H1 (cell line): ENCODE measurements at regions not wholly inside any gene's neighbourhood (a gene's known extent, or its start where the extent isn't known, plus 50 kb on each side); places are given as distances from the start of the nearest gene placed in this dataset.

ENCODE experiments used
- CTCF ChIA-PET: fragments of 300-600 bp; sonication (Branson Sonifier 250); formaldehyde crosslinking; loops from one replicate; lab custom pipeline; 2021; ENCODE audit not compliant: partially characterized antibody; lab: Charles Lee
- POLR2A ChIA-PET: fragments of 300-600 bp; sonication (Branson Sonifier 250); formaldehyde crosslinking; loops from one replicate; lab custom pipeline; 2021; ENCODE audit warnings: inconsistent platforms; ENCODE audit not compliant: partially characterized antibody; lab: Charles Lee
- DNase-seq, 2 experiments: peaks; one replicate each; pipeline versions ENCODE4 v3.0.0 to v3.0.0-alpha.2; 2010 to 2022; ENCODE audit warnings: low spot score in 2 of 2, low read depth in 1 of 2, mixed read lengths in 1 of 2
- FAIRE-seq: peaks from 2 replicates; lab custom pipeline; 2011; peaks lifted over from hg19 to GRCh38; lab: Jason Lieb, UNC
- H2AFZ ChIP-seq: 2 replicates; pipeline ENCODE4 v1.8.1; 2012; ENCODE audit warnings: low read length, inconsistent platforms
- H2AK5ac ChIP-seq: 2 replicates; pipeline ENCODE4 v1.6.1; 2013; ENCODE audit warnings: low read depth, low read length
- H2BK120ac ChIP-seq: replicated peaks from 2 replicates; pipeline ENCODE3; 2013; ENCODE audit warnings: low read depth, low read length, inconsistent platforms
- H2BK12ac ChIP-seq: 2 replicates; pipeline ENCODE4 v1.6.1; 2013; ENCODE audit warnings: low read depth, low read length
- H2BK15ac ChIP-seq: 2 replicates; pipeline ENCODE4 v1.6.1; 2013; ENCODE audit warnings: low read length
- H2BK20ac ChIP-seq: 2 replicates; pipeline ENCODE4 v1.6.1; 2013; ENCODE audit warnings: low read length
- H2BK5ac ChIP-seq: 2 replicates; pipeline ENCODE4 v1.6.1; 2013; ENCODE audit warnings: low read depth, low read length
- H3K14ac ChIP-seq: 2 replicates; pipeline ENCODE4 v1.6.1; 2013; ENCODE audit warnings: inconsistent platforms; ENCODE audit not compliant: insufficient read length
- H3K18ac ChIP-seq: 2 replicates; pipeline ENCODE4 v1.6.1; 2013; ENCODE audit warnings: low read length; ENCODE audit errors: extremely low read depth
- H3K23ac ChIP-seq: 2 replicates; pipeline ENCODE4 v1.6.1; 2013; ENCODE audit warnings: inconsistent platforms; ENCODE audit not compliant: insufficient read length
- H3K23me2 ChIP-seq: 2 replicates; pipeline ENCODE4 v1.6.1; 2013; ENCODE audit warnings: low read depth, low read length
- H3K27ac ChIP-seq: 2 replicates; pipeline ENCODE4 v1.6.1; 2011; ENCODE audit warnings: low read depth, low read length, inconsistent platforms
- H3K27me3 ChIP-seq, 4 experiments: replicated peaks in 1 of 4; 1 replicate in 1 of 4; 2 replicates in 3 of 4; pipeline versions ENCODE4 v1.6.1 to v1.8.1; 2011 to 2013; ENCODE audit warnings: low read length in 3 of 4, mild to moderate bottlenecking in 3 of 4, inconsistent platforms in 2 of 4, mixed read lengths in 2 of 4, moderate library complexity in 1 of 4; ENCODE audit not compliant: control insufficient read depth in 3 of 4, insufficient read depth in 3 of 4; ENCODE audit errors: extremely low read depth in 1 of 4
- H3K36me3 ChIP-seq, 4 experiments: 2 replicates each; pipeline versions ENCODE4 v1.6.1 to v1.8.1; 2011 to 2013; ENCODE audit warnings: mild to moderate bottlenecking in 4 of 4, low read length in 3 of 4, moderate library complexity in 2 of 4, control low read depth in 1 of 4, inconsistent platforms in 1 of 4; ENCODE audit not compliant: insufficient read depth in 4 of 4, control insufficient read depth in 2 of 4
- H3K4ac ChIP-seq: replicated peaks from 2 replicates; pipeline ENCODE3; 2013; ENCODE audit warnings: low read length, low read depth, mixed read lengths, inconsistent platforms; ENCODE audit not compliant: insufficient read length
- H3K4me1 ChIP-seq, 4 experiments: replicated peaks in 1 of 4; 1 replicate in 1 of 4; 2 replicates in 3 of 4; pipeline versions ENCODE4 v1.6.1 to v1.8.1; 2011 to 2013; ENCODE audit warnings: low read length in 3 of 4, inconsistent platforms in 2 of 4, mixed read lengths in 1 of 4; ENCODE audit not compliant: insufficient read depth in 4 of 4, control insufficient read depth in 3 of 4
- H3K4me2 ChIP-seq, 2 experiments: 2 replicates each; pipeline versions ENCODE4 v1.6.1 to v1.8.1; 2011 to 2013; ENCODE audit warnings: low read depth in 2 of 2, low read length in 2 of 2, control low read depth in 1 of 2, inconsistent platforms in 1 of 2, mild to moderate bottlenecking in 1 of 2; ENCODE audit not compliant: insufficient read depth in 1 of 2
- H3K4me3 ChIP-seq, 4 experiments: fragments of 200-600, 300-600 bp in 1 of 4; sonication (generic), shearing (Covaris generic), sonication (Bioruptor Twin) in 1 of 4; 2 replicates each; pipeline versions ENCODE4 v1.5.1 to v1.8.1; 2011 to 2016; ENCODE audit warnings: low read length in 4 of 4, low read depth in 3 of 4, control low read depth in 2 of 4, inconsistent platforms in 2 of 4, mild to moderate bottlenecking in 2 of 4, mixed read lengths in 1 of 4, moderate library complexity in 1 of 4; ENCODE audit not compliant: insufficient read depth in 2 of 4; ENCODE audit errors: extremely low read depth in 1 of 4
- H3K56ac ChIP-seq: replicated peaks from 2 replicates; pipeline ENCODE3; 2013; ENCODE audit warnings: low read depth, mild to moderate bottlenecking, mixed read lengths, low read length, inconsistent platforms; ENCODE audit not compliant: insufficient read length
- H3K79me1 ChIP-seq: 2 replicates; pipeline ENCODE4 v1.6.1; 2013; ENCODE audit warnings: low read depth, low read length, control low read depth
- H3K79me2 ChIP-seq, 2 experiments: 2 replicates each; pipeline versions ENCODE4 v1.6.1 to v1.8.1; 2012 to 2013; ENCODE audit warnings: low read length in 2 of 2, mild to moderate bottlenecking in 2 of 2, inconsistent platforms in 1 of 2; ENCODE audit not compliant: insufficient read depth in 2 of 2, control insufficient read depth in 1 of 2
- H3K9ac ChIP-seq, 4 experiments: replicated peaks in 1 of 4; 1 replicate in 1 of 4; 2 replicates in 3 of 4; pipeline versions ENCODE4 v1.6.1 to v1.8.1; 2011 to 2013; ENCODE audit warnings: low read depth in 3 of 4, low read length in 3 of 4, control low read depth in 2 of 4, mild to moderate bottlenecking in 2 of 4, moderate library complexity in 2 of 4, inconsistent platforms in 1 of 4; ENCODE audit errors: extremely low read depth in 1 of 4
- H3K9me3 ChIP-seq, 2 experiments: 2 replicates each; pipeline versions ENCODE4 v1.6.1 to v1.8.1; 2012 to 2013; ENCODE audit warnings: mild to moderate bottlenecking in 2 of 2, moderate library complexity in 2 of 2, control low read depth in 1 of 2, inconsistent platforms in 1 of 2, low read depth in 1 of 2, low read length in 1 of 2, mixed read lengths in 1 of 2; ENCODE audit not compliant: insufficient read depth in 2 of 2
- H4K20me1 ChIP-seq, 2 experiments: replicated peaks in 1 of 2; 2 replicates each; pipeline versions ENCODE3 to v1.8.1; 2011 to 2013; ENCODE audit warnings: inconsistent platforms in 2 of 2, low read length in 2 of 2, mild to moderate bottlenecking in 1 of 2; ENCODE audit not compliant: insufficient read depth in 2 of 2, control insufficient read depth in 1 of 2
- H4K5ac ChIP-seq: 2 replicates; pipeline ENCODE4 v1.6.1; 2013; ENCODE audit warnings: low read length, low read depth, mixed read lengths, inconsistent platforms; ENCODE audit not compliant: insufficient read length
- H4K8ac ChIP-seq: 2 replicates; pipeline ENCODE4 v1.8.0; 2013; ENCODE audit warnings: mild to moderate bottlenecking, moderate library complexity, low read length, inconsistent platforms; ENCODE audit not compliant: insufficient read depth; ENCODE audit errors: extremely low read depth
- H4K91ac ChIP-seq: replicated peaks from 2 replicates; pipeline ENCODE3; 2013; ENCODE audit warnings: low read length, mixed read lengths, inconsistent platforms; ENCODE audit not compliant: insufficient read length
- NANOG ChIP-seq: IDR thresholded peaks from 2 replicates; pipeline ENCODE4 v1.6.1; 2011; ENCODE audit warnings: low read length, low read depth, mild to moderate bottlenecking, inconsistent platforms; ENCODE audit not compliant: insufficient read depth, poor library complexity, severe bottlenecking
- RAD21 ChIP-seq, 2 experiments: IDR thresholded peaks in 1 of 2; conservative IDR thresholded peaks in 1 of 2; 2 replicates each; pipeline ENCODE4 v1.6.1; 2011; ENCODE audit warnings: low read depth in 2 of 2, low read length in 2 of 2, improper control_type of control experiment in 1 of 2, inconsistent platforms in 1 of 2, mild to moderate bottlenecking in 1 of 2, moderate library complexity in 1 of 2
- RBBP5 ChIP-seq: IDR thresholded peaks from 2 replicates; pipeline ENCODE4 v1.7.1; 2012; ENCODE audit warnings: low read depth, mild to moderate bottlenecking, inconsistent platforms, low read length, moderate library complexity, borderline replicate concordance
- WGBS, 2 experiments: shearing (Covaris generic) in 1 of 2; methylation state at CpG; one replicate each; pipeline versions ENCODE4 v1.1.6 to v1.1.7; 2013 to 2015; ENCODE audit warnings: low lambda C conversion rate in 2 of 2, mixed read lengths in 2 of 2, inconsistent platforms in 1 of 2, low coverage in 1 of 2, missing lambda C conversion rate in 1 of 2; ENCODE audit not compliant: insufficient replicate concordance in 2 of 2, insufficient coverage in 1 of 2, insufficient read length in 1 of 2; ENCODE audit errors: extremely low coverage in 1 of 2, missing lambda C conversion rate in 1 of 2; 5-methylcytosine and 5-hydroxymethylcytosine counted together
- TF ChIP-seq, protein P1 (sequence below): IDR thresholded peaks from 2 replicates; pipeline ENCODE4 v1.6.1; 2011; ENCODE audit warnings: low read length, improper control_type of control experiment

DNA sequence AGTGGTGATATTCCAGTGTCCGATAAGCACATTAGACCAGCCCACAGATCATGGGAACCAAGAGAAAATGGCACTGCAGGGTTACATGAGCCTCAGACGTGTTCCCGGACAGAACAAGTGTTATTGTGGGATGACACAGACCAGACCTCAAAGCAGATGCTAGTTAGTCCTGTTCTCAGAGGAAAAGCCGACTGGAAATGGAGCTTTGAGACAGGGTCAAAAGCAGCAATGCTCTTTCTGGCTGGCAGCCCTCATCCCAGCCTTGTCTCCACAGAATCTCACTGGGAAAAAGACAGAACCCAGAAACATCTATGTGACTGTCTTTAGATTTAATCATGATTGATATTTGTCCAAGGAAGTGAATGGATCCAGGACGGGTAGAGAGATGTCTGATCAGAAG lies 506.8 kb downstream of the INSC start:
- no peak overlapping the region for H2AK5ac ChIP-seq
- no peak overlapping the region for H4K91ac ChIP-seq
- no peak overlapping the region for H2AFZ ChIP-seq
- no peaks in the 10 kb centered on the region for H3K23me2 ChIP-seq
- ChIA-PET CTCF (interaction anchor here (0.8 to 4.6 kb wide), 8 partner anchors 9 to 992 kb away, joined by 3 to 38 read pairs (median 3); no protein-coding TSS in a partner anchor), POLR2A (no interaction called here)
- H3K36me3 ChIP-seq: no peaks in the 10 kb centered on the region
- H3K4ac ChIP-seq: no peak overlapping the region
- no peak overlapping the region for H3K9ac ChIP-seq
- H3K4me1 ChIP-seq: peaks cover 0 to 5% (median 0%) of the 10 kb centered on the region in 4 experiments; a peak in 2 of 7 replicates
- H2BK120ac ChIP-seq: no peak overlapping the region
- DNase-seq (no peak), FAIRE-seq (no peak)
- WGBS, 2 experiments: 95% methylated on average over 5 of the region's 5 CpGs; no CpG with 5 or more reads in 1 of the 2 experiments
- H3K56ac ChIP-seq: no peak overlapping the region
- H2BK12ac ChIP-seq: no peak overlapping the region
- H2BK20ac ChIP-seq: no peak overlapping the region
- H2BK5ac ChIP-seq: no peak overlapping the region
- no peaks in the 10 kb centered on the region for H3K9me3 ChIP-seq
- no peaks in the 10 kb centered on the region for H3K27me3 ChIP-seq
- H3K27ac ChIP-seq: no peak overlapping the region
- H3K14ac ChIP-seq: no peak overlapping the region
- no peaks in the 10 kb centered on the region for H3K79me2 ChIP-seq
- no peak overlapping the region for H2BK15ac ChIP-seq
- H4K5ac ChIP-seq: no peak overlapping the region
- no peak overlapping the region for H4K8ac ChIP-seq
- TF ChIP-seq, protein P1, sequence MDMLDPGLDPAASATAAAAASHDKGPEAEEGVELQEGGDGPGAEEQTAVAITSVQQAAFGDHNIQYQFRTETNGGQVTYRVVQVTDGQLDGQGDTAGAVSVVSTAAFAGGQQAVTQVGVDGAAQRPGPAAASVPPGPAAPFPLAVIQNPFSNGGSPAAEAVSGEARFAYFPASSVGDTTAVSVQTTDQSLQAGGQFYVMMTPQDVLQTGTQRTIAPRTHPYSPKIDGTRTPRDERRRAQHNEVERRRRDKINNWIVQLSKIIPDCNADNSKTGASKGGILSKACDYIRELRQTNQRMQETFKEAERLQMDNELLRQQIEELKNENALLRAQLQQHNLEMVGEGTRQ: no peak
- TF ChIP-seq NANOG: no peak
- TF ChIP-seq RAD21 (IDR thresholded peaks at IDR 0.05 in 1 of 2, conservative IDR thresholded peaks at IDR 0.05 in 1 of 2; ENCODE audit: low read depth in 2 of 2, low read length in 2 of 2): no peak
- no peak for TF ChIP-seq RBBP5
- no peak overlapping the region for H3K4me2 ChIP-seq
- H3K4me3 ChIP-seq: no peak overlapping the region
- H3K18ac ChIP-seq: no peak overlapping the region
- H3K23ac ChIP-seq: no peak overlapping the region
- no peaks in the 10 kb centered on the region for H4K20me1 ChIP-seq
- H3K79me1 ChIP-seq: no peaks in the 10 kb centered on the region
